ENCODE measurements at regions not wholly inside any gene's neighbourhood (a gene's known extent, or its start where the extent isn't known, plus 50 kb on each side); places are given as distances from the start of the nearest gene placed in this dataset.
A peak's percentile ranks its signal among the peaks of the same experiment; 100 is the strongest.

DNA sequence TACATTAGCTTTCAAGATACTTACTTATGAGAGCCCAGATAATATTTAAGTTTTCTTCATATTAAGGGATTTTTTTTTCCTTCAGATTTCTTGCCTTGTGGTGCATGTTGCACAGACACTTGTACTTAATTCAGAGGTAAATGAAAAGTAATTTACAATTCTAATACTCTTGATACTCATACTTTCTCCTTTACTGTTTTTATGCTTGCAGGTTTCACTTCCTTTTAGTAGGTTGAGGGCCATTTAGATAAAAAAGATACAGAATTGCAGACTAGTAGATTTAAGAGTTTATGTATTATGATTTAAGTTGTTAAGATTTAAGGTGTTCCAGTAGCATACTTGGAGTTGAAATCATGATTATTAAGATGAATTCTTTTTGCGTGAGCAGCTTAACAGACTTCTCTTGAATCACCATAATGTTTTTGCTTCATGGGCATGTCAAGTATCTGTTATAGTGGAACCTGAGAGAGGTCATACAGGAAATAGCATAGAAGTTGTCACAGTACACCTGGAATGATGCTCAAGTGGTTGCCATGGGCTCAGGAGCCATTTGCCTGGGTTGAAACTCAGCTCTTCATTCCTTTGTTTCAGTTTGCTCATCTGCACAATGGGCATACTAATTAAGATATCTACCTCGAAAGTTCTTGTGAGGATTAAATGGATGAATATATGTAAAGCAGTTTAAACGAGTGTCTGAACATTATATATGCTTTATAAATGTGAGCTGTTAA, 174.8 kb upstream of the PRPS1L1 start:
- DNase-seq: no peak

DNA sequence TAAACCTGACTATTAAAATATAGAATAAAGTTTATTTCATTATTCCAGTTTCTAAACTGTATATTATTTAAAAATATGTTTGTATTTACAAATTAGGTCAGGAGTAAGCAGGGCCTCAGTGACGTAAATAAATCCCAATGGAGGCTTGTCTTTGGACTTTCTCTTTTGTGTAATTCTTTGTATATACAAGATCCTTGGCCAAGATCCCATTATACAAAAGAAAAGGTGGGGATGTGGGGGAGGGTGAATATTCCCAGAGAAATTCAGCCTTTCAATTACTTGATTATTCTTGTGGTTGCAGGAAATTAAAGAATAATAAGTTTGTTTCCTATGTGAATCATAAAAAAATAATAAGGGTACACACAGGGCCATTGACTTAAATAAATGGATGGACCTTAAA, 178.7 kb upstream of the PRPS1L1 start:
- no peak for DNase-seq

DNA sequence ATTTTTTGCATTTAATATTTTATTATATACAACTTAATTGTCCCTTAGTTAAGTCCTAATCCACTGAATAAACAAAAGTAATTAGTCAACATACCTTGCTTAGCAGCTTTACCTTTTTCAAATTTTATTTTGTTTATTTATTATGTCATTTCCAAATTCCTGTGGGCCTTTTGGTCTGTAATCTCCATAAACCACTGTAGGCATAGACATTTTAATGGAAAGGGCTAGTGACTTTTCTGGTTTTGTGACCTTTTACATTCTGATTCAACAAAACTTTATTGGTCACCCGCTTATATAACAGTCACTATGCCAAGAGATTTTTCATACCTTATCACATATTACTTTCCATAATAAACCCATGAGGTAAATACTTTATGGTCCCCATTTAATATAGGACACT, 181.3 kb upstream of the PRPS1L1 start:
- no peak for DNase-seq

DNA sequence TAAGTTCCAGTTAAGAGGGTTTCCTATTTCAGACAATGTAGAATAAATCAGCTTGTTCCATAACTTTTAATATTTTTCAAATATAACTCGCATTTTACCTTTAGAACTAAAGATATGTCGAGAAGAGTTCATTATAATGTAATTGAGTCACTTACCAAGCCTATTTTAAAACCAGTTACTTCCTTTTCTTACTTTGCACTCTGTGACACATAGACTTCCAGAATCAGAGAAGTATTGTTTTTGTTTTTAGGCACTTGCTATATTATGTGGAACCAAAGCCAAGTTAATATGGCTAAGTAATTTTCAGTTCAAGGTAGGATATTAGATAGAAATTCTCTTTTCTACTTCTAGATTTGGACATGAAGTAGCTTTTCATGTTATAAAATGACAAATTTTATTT, 182.7 kb upstream of the PRPS1L1 start:
- DNase-seq: no peak

GRCh38 chr7:18210788-18211187, 183.1 kb upstream of the PRPS1L1 start:
- DNase-seq: no peak

- DNase-seq: no peak
Observed at GRCh38 chr7:18212308-18212707, 184.7 kb upstream of the PRPS1L1 start.

DNA sequence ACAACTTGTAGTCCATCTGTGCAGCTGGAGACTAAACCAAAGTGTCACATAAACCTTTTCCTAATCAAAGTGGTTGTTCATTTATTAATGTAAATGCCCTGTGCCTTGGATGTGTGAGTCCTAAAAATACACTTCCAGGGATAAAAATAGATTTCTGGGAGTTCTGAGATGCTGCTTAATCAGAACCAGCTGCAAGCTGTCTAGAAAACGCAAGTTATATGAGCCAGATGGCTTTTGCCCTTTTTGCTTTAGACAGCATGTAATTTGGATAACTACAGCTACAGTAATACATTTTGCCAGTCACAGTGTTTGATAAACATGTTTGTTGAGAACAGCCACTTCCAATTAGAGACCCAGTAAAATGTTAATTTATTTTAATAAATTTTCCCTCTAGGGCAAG, 185.1 kb upstream of the PRPS1L1 start:
- DNase-seq: no peak

DNA sequence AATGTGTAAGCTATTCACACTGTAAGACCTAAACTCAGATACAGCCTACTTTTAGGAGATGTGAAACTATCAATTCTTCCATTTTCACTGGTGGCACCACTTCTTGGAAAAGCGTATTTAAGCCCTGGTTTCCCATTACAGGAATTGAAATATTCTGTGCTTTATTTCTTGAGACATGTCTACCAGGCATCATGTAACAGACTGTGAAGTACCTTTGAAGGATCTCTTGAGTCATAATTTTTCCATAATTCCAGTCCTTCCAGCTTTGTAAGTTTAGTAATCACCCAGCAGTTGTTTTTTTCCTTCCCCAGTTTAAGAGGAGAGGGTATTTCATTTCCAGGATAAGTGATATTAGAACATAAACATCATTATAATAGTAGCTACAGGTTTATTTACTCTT, 186.0 kb upstream of the PRPS1L1 start:
- no peak for DNase-seq

DNA sequence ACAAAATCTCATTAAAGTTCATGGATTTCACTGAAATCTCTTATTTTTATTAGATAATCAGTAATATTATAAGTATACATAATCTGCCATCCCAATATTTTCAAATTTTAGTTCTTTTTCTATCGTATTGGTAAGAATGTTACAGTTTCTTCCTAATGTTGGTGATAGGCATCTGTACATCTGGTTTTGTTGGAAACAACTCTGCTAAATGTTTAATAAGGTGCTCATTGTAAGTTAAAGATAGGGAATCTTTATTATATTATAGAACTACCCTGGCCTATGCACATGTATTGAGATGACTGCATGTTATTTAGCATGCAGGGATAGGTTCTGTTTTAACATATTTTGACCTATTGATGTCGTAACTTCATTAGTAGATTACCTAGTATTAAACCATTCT, 188.6 kb upstream of the PRPS1L1 start:
- no peak for DNase-seq

DNA sequence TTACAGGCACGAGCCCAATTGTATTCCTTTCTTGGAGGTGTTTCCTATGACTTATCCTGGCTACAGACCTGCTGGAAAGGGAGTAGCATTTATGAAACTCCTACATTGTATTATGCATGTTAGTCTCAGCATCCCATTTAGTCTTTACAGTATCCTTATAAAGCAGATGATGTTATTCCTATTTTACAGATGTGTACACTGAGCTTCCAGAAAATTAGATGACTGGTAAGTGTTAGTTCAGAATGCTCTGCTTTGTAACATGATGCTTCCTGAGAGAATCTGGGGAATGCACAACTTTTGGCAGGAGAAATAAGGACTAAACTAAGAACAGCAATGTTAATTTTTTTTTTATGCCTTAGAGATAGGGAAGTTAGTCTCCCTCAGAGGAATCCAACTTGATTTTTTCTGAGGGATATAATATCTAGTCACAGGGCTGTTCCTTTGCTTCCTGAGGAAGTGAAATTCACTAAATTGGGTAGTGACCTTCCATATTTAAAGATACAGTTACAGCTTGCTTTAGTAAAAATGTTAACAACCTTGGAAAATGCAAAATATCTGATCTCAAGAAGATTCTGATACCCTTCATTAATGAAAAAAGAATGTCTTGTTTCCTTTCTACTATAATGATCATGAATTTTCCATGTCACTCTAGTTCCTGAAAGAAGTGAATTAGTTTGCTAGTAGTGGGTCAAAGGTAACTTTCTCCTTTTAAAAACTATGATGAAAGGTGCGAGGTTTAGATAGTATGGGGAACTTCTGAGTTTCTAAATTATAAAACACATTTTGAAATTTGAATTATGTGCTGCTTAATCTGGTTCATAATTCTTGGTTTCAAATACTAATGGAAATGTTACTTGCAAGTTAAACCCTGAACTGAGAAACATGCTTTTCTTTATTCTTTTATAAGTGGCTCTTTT, 194.0 kb upstream of the PRPS1L1 start:
- DNase-seq: peak; percentile 13

GRCh38 chr7:18222636-18223035, 195.0 kb upstream of the PRPS1L1 start:
- DNase-seq: no peak

GRCh38 chr7:18224138-18224537, 196.5 kb upstream of the PRPS1L1 start:
- no peak for DNase-seq

- DNase-seq: peak; percentile 9
Observed at GRCh38 chr7:18225067-18225466, 197.4 kb upstream of the PRPS1L1 start.

DNA sequence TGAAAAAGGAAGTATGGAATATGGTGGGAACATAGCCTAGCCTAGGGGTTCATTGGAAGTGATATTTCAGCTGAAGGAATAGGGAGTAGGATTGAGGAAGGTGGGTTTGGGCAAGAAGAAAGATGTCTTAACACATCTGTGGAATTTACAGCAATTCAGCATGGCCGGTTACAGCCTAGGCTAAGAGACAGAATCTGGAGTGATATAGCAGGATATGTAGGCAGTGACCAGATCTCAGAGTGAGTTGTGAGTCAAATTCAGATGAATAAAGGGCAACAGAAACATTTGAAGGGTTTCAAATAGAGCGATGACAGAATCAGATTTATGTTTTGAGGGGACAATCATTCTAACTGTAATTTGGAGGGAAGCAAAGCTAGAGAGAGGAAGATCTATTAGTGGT, 199.0 kb upstream of the PRPS1L1 start:
- DNase-seq: no peak

- DNase-seq: no peak
Observed at GRCh38 chr7:18228686-18229085, 201.0 kb upstream of the PRPS1L1 start.

- DNase-seq: no peak
Observed at GRCh38 chr7:18230271-18230670, 202.6 kb upstream of the PRPS1L1 start.

- DNase-seq: no peak
Observed at GRCh38 chr7:18231854-18232253, 204.2 kb upstream of the PRPS1L1 start.

DNA sequence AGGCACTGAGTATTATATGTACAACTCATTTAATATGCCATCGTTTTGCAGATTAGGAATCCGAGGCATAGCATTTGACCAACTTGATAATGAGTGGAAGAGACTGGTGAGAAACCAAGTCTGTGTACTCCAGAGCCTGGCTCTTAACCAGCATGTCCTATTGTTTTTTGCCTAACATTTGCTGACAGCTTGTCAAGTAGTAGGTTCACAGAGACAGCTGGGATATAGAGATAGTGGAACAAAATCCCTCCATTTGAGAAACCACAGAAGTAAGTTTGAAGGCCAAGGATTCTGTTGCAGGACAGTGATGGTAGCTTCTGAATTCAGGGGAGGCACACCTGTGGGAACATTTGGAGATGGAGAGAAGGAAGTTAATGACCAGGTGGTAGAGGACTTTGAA, 206.9 kb upstream of the PRPS1L1 start:
- DNase-seq: no peak

DNA sequence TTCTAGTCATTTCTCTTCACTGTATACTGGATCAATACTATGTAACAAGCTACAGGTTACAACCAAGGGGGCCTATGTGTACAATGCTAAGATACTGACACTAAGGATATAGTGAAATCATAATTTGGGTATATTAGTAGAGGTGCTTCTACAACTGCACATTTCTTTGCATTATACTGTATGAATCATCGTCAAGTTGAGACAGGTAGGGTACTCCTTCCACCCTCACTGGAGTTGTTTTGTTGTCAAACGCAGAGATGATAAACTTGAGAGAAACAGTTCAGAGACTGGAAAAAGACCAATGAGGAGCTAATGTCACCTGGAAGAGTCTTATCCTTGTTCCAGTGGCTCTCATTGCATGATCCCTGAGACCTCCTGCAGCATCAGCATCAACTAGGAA, 208.2 kb upstream of the PRPS1L1 start:
- DNase-seq: no peak

DNA sequence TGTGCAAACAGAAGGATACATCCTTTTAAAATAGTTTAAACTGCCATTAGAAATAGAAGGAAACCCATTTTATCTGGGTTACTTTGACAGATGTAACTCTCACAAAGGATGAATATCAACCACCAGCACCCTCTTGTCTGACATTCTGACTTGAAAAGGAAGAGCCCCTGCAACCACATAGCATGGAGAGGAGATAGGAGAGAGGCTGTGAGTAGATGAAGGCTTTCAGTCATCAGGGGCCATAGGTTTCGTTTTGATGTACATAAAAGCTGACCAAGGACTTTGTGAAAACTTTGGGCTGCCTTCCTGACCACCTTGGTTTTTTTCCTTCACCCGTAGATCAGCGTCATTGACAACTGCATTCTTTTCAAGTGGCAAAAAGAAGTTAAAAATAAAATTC, 211.6 kb upstream of the PRPS1L1 start:
- DNase-seq: no peak

- DNase-seq: no peak
Observed at GRCh38 chr7:18241543-18242231, 214.0 kb upstream of the PRPS1L1 start.

DNA sequence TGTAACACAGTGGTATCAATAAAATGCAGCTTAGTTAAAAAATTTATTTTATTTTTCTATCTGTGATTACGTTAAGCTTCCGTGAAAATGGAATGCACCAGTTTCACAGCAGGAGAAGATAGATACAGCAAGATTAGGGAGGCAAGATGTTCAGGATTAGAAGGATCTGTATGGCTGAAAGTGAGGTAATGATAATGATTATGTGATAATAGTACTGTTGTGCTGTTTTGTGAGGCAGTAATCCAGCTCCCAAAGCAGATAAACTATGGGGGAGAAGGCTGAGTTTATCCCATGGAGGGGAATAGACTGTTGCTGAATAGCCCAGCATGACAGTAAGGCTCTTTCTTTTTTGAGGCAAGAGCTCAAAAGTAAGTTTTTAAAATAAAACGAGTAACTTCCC, 216.1 kb upstream of the PRPS1L1 start:
- DNase-seq: no peak

DNA sequence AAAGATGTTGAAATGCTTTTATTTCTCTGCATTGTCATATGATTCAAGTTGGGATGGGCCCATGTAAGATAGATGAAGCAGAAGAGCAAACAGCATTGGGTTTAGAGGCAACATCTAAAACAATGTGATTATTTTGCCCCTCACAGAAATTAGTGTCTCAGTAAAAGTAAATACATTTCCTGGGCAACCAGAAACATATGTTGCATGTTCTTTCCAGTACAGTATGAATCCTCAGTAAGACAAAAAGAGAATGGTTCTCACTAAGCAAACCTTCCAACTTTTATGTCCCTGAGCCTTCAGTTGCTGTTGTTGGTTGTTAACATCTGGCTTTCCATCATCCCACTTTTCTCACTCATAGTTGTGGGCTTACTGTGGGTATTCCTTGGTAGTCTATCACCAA, 222.5 kb upstream of the PRPS1L1 start:
- no peak for DNase-seq

DNA sequence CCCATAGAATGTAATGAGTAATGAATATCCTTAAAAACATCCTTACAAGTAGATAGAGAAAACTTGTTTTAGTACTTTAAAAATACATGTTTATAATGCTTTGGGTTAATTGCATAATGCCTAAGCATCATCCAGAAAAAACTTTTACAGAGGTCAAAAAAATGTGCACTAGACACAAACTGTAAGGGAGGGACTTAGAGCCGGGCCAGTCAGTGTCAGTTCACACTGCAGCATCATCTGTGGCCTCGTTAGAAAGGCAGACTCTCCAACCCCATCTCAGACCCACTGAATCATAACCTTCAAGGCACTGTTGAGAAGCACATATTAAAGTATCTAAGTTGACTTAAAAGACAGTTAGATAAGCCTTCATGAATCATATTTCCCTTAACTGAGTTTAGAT, 230.1 kb upstream of the PRPS1L1 start:
- DNase-seq: no peak

All from SIG-M5 (cell line).